ENCODE measurements at regions not wholly inside any gene's neighbourhood (a gene's known extent, or its start where the extent isn't known, plus 50 kb on each side); places are given as distances from the start of the nearest gene placed in this dataset.

- no peak for DNase-seq (ENCODE audit: low read depth)
Measured at GRCh38 chr11:15772981-15773380, 583.4 kb downstream of the SOX6 start.

DNA sequence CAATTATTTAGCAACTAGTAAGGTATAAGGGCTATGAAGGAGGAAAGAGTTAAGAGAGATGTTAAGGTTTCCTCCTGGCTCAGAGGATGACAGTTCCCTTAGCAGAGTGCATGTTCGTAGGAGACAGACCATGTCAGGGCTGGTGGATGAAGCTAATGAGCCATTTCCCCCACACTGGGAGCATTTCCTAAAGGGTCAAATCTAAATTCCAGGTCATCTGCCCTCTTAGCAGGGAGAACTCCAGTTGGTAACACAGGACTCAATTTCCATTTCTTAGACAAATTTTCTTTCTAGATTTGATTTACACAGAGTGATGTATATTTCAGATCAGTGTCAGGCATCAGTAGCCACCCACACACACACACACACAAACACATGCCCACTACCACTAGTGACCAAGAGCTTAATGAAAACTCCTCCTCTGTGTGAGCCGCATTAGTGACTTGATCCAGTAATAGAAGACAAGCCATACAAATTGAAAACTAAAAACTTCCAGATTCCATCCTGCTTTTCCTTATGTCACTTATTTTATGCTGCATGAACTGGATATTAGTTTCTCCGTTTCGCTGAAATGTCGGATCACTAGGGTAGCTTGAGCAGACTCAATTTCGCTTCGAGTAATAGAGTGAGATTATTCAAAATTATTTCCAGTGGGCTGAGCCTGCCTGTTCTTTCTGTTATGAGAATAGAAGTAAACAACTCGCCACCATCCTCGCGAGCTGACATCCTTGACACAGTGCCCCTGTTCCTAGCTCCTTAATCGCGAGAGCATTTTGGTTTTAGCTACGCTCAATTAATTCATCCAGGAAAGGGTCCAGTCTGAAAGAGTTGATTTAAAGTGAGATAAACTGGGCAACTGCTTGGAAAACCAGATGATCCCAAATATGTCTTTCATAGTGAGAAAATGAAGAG lies 582.6 kb downstream of the SOX6 start:
- DNase-seq (ENCODE audit: low read depth): no peak

- no peak for DNase-seq (ENCODE audit: low read depth)
Measured at GRCh38 chr11:15774388-15774939, 581.9 kb downstream of the SOX6 start.

DNA sequence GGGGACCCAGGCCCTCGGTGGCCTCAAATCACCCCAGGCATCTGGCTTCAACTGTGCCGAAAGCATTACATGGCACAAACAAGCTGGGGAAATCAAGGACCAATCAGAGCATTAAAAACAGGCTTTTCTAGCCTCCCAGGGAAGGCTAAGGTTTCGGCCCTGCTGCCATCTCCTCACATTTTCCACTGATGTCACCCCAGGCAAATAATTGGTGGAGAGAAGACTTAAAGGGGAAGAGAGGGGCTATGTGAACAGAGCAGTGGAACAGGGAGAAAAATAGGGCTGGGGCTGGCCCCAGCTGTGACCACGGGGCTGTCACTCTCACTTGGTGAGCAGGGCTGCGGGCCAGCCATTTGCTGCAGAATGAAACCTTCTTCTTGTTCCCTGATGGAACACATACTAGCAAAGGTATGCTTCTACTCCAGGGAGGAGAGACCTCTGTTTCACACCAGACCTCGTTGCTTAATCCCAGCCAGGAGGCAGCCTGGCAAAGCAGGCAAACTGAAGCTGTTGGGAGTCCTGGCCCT lies 581.3 kb downstream of the SOX6 start:
- DNase-seq (ENCODE audit: low read depth): no peak

- no peak for DNase-seq (ENCODE audit: low read depth)
Measured at GRCh38 chr11:15775797-15776196, 580.5 kb downstream of the SOX6 start.

- DNase-seq (ENCODE audit: low read depth): no peak
Measured at GRCh38 chr11:15776366-15776765, 580.0 kb downstream of the SOX6 start.

DNA sequence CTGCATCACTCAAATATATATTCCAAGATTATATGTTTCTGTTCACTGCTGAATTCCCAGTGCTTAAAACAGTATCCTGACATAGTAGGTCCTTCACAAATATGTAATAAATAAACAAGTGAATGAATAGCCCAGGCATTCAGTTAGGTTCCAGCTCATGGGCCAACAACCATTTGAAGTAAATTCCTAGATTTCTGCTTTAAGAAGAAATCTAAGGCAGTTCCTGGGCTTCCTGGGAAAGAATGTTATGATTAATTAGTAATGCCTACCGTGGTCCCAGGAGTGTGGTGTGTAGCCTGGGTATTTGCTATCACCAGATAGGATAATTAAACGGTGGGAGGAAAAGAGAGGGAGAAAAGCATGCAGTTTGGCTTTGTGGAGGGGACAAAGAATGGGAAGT lies 576.8 kb downstream of the SOX6 start:
- DNase-seq (ENCODE audit: low read depth): no peak

DNA sequence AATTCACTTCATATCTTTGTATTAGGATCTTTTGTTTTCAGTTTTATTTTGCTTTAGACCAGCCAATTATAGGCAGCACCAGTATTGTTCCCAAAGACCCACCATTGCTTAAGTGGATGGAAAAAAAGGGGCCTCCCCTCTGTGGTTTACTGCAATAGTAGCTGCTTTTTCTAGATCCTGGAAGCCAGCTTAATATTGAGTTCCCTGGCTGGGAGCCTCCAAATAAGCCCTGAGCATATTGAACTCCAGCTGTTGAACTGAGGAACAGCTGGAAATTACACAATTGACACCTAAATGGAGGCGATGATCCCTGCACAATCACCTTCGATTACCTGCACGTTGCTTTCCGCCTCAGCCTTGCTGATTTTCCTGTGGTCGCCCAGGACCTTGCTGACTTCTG lies 576.0 kb downstream of the SOX6 start:
- DNase-seq (ENCODE audit: low read depth): no peak

GRCh38 chr11:15780837-15781236 lies 575.5 kb downstream of the SOX6 start:
- DNase-seq (ENCODE audit: low read depth): no peak

- no peak for DNase-seq (ENCODE audit: low read depth)
Measured at GRCh38 chr11:15783619-15784018, 572.7 kb downstream of the SOX6 start.

DNA sequence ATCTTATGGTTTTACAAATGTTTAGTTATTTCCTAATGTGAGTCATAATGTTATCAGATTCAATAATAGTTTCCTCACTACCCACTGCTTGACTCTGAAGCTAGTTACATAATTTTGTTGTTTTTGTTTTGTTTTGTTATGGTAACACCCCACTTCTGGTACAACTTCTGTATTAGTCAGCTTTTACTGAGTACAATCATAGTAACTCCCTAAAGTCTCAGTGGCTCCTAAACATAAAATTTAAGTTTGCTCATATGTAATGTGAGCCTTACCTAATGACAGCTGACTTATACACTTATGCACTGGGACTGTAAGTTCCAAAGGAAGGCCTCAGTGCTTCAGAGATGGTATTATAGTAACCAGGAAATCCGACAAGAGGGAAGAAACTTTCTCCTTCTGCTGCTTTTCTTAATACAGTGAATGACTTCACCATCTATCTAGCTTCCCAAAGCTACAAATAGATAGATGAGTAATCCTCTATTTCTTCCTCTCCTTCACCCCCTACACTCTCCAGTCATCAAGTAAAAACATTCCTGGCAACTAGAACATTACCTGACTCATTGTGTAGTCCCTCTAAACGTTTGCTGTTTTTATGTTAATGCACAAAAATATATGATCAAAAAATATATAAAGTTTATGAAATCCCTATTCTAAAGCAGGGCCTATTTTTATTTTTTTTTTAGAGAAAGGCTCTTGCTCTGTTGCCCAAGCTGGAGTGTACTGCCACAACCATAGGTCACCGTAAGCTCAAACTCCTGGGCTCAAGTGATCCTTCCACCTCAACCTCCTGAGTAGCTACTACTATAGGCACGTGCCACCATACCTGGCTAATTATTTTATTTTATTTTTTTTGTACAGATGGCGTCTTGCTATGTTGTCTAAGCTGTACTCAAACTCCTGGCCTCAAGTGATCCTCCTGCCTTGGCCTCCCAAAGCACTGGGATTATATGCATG lies 563.0 kb downstream of the SOX6 start:
- no peak for DNase-seq (ENCODE audit: low read depth)

DNA sequence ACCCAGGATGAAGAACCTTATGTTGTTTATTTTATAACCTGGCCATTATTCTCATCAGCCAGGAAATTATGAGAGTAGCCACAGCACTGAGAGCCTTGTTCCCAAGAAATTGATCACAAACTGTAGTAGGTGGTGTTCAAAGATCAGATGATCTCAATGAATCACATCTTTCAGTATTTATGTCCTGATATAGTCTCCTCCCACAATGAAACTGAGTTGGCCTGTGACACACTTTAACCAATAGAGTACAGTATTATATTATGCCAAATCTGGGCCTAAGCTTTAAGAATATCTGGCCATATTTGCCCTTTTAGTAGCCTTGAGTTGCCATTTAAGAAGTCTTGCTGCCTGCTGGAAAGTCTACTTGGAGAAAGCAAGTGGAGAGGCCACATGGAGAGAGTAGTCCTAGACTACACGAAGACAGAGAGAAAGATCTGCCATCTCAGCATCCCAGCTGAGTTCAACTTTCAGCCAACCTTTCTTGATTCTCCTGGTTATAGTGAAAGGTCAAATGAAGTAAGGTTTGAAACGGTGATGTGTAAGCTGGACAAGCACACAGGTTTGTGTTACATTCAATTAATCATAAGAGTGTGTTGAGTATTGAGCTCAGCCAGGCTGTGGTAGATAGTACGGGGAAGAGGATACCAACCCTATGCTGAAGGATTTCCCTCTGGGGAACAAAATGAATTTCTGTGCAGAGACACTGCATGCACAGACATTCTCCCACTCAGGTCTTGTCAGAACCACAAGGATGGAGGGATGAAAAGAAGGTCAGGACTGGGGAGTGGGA lies 561.8 kb downstream of the SOX6 start:
- DNase-seq (ENCODE audit: low read depth): no peak

- DNase-seq (ENCODE audit: low read depth): no peak
Measured at GRCh38 chr11:15795378-15795777, 561.0 kb downstream of the SOX6 start.

- no peak for DNase-seq (ENCODE audit: low read depth)
Measured at GRCh38 chr11:15800111-15800800, 556.1 kb downstream of the SOX6 start.

DNA sequence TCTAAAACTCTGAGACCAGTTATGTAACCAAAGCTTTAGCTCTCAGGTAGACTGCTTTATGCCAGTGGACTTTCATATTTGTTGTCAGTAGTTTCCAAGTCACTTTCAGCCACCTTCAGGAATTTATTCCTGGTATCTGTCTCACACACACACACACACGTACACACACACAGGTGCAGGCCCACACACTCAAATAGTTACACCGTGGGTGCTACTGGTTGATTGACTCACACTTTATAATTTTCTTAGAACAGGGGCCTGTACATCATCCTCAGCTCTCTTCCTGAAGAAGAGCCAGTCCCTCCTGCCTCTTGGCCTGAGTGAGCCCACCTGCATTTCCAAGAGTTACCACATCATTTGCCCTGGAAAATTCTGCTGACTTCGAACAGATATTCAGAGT lies 555.2 kb downstream of the SOX6 start:
- no peak for DNase-seq (ENCODE audit: low read depth)

DNA sequence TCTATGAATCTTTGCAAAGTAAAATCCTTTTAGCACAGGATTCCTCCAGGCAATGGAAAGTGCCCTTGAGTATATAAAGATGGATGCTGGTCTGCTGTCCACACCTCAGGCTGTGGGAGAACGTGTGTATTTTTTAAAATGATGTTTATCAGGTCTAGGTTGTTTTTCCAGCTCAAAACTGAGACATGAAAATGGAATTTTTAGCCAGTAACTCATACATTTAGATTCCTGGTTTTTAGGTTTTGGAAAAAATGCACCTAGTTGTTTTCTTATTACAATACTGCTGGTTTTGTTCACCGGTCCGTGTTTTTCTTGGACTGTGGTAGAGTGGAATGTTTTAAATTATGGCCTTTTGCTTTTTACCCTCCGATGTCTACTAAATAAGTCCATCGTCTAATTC lies 554.7 kb downstream of the SOX6 start:
- no peak for DNase-seq (ENCODE audit: low read depth)

GRCh38 chr11:15805726-15806125 lies 550.6 kb downstream of the SOX6 start:
- DNase-seq (ENCODE audit: low read depth): no peak

DNA sequence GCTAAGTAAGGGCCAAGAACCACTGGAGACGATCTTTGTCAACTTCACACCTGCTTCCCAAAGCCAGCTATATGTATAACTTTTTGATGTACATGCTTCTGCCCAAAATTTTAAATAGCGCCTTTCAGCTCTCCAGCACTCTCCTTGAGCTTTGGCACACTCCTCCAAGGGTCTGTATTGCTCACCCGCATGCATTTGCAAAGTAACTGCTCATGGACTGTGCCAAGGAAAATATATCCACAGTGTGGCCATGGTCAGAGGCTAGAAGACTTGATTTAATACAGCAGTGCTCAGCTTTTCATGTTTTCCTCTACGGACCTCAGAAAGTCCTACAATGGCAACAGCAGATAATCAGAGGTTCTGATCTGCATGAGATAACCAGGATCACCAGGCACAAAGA lies 550.1 kb downstream of the SOX6 start:
- DNase-seq (ENCODE audit: low read depth): no peak

DNA sequence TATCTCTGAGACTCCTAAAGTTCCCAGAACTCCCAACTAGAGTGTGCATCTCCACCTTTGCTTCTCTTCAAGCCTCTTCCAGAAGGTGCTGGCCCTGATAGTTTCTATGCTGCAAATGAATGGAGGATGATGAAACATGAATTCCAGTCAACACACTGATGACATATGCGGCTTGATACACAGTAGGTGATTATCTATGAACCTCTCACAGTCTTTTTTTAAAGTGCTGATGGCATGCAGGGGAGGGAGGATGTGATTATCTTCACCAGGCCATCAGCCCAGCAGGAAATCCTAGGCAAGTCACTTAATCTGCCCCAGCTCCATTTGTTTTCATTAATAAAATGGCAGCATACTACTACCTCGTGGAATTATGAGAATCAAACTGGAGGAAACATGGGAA lies 548.5 kb downstream of the SOX6 start:
- no peak for DNase-seq (ENCODE audit: low read depth)

DNA sequence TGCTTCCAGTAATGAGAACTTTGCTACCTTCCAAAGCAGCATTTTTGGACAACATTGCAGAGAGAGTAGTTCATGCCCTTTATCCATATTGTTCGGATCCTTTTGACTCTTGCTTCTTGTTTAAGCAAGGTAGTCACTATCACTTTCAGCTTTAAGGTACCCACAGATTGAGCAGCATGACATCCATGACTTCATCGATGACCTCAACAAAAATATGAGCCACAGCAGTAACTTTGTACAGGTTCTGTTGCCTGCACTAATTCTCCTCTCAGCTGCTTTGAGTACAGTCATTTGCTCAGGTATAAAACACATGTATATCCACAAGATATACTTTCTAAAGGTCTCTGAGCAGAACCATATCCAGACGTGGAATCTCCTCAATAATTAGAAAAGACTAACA lies 546.3 kb downstream of the SOX6 start:
- DNase-seq (ENCODE audit: low read depth): no peak

DNA sequence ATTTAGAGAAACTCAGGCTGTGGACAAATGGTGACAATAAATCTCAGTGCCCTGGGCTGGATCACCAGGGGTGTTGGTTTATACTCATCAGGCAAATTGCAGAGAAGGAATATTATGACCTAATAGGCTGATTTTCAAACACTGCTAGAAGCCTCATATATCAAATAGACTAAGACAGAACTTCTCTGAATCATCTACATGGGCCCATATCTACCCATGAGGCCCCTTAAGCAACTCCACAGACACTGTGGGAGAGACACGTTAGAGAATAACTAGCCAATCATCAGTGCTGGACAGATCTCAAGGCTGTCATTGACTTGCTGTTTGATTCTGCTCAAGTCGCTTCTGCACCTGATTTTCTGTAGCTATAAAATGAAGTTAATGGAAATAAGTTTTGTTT lies 545.8 kb downstream of the SOX6 start:
- DNase-seq (ENCODE audit: low read depth): no peak
